ENCODE measurements at regions not wholly inside any gene's neighbourhood (a gene's known extent, or its start where the extent isn't known, plus 50 kb on each side); places are given as distances from the start of the nearest gene placed in this dataset.
A peak's percentile ranks its signal among the peaks of the same experiment; 100 is the strongest.

- WGBS (ENCODE audit: insufficient coverage, low coverage, missing lambda C conversion rate), result 7% methylated on average over 10 of the region's 10 CpGs
- no peaks in the 10 kb centered on the region for H3K4me1 ChIP-seq (replicated peaks in 1 of 2; ENCODE audit: control insufficient read depth in 2 of 2, insufficient read depth in 2 of 2, low read length in 2 of 2)
- H3K9me3 ChIP-seq (replicated peaks; ENCODE audit: control insufficient read depth, insufficient read depth, low read depth, low read length), result no peaks in the 10 kb centered on the region
- ChIA-PET CTCF (ENCODE audit: low intra/inter-chr PET ratio) (no interaction called here), POLR2A (no interaction called here)
- H3K36me3 ChIP-seq (ENCODE audit: control insufficient read depth, insufficient read depth, low read length), result no peaks in the 10 kb centered on the region
- no peak overlapping the region; the same call in 1 of the 2 replicates for H3K4me2 ChIP-seq (ENCODE audit: insufficient read depth, low read length)
- no peaks in the 10 kb centered on the region for H4K20me1 ChIP-seq (replicated peaks; ENCODE audit: control insufficient read depth, insufficient read depth, low read length)
- no peak for FAIRE-seq
- peak overlapping the region; percentile 54 for H2AFZ ChIP-seq (ENCODE audit: low read depth, low read length)
- no peaks in the 10 kb centered on the region for H3K27me3 ChIP-seq (ENCODE audit: control insufficient read depth in 2 of 2, insufficient read depth in 2 of 2, low read length in 2 of 2)
- intact Hi-C loops (cut with micrococcal nuclease), result no loop called here
- H3K9ac ChIP-seq (ENCODE audit: insufficient read depth in 1 of 2, low read depth in 2 of 2, low read length in 2 of 2), result 0 out of 4 replicates have a peak overlapping the region, but pooled peaks of 1 of the 2 experiments have one; percentile 53
- no peak overlapping the region for H3K4me3 ChIP-seq
- H3K9me1 ChIP-seq (ENCODE audit: control insufficient read depth, insufficient read depth, low read length), result no peaks in the 10 kb centered on the region
- peak in 1 of 4 experiments; percentile 5 for DNase-seq (ENCODE audit: extremely low read depth in 1 of 4, low spot score in 3 of 4)
- BruUV-seq (replicated peaks), result no TSS peak
- in situ Hi-C loops (cut with MboI), result no loop called here
- TF ChIP-seq DACH1 (IDR thresholded peaks at IDR 0.05; ENCODE audit: partially characterized antibody) (no peak), ZFP36 (IDR thresholded peaks at IDR 0.05; ENCODE audit: low read depth, low read length, partially characterized antibody) (no peak), CBX5 (IDR thresholded peaks at IDR 0.05; ENCODE audit: borderline replicate concordance, low read depth) (no peak), ZNF644 (tag; IDR thresholded peaks at IDR 0.05; ENCODE audit: low read depth) (no peak), RBBP5 (IDR thresholded peaks at IDR 0.05; ENCODE audit: borderline replicate concordance, insufficient read depth, low read length, poor library complexity, severe bottlenecking) (no peak), TAF9B (IDR thresholded peaks at IDR 0.05; ENCODE audit: partially characterized antibody) (no peak), PML (IDR thresholded peaks at IDR 0.05; ENCODE audit: low read length) (no peak), ETV6 (IDR thresholded peaks at IDR 0.05; ENCODE audit: borderline replicate concordance in 1 of 2, low read depth in 2 of 2, low read length in 1 of 2) (no peak), ETV6 (CRISPR knock-in tag; IDR thresholded peaks at IDR 0.05; ENCODE audit: borderline replicate concordance) (no peak), TAF7 (tag; IDR thresholded peaks at IDR 0.05) (no peak)
- H3K79me2 ChIP-seq (ENCODE audit: control insufficient read depth, insufficient read depth, low read length), result no peaks in the 10 kb centered on the region
- no peak overlapping the region for H3K27ac ChIP-seq (ENCODE audit: extremely low read depth, low read depth, low read length)
- ATAC-seq, result peak; percentile 55
Observed at GRCh38 chr7:91767820-91768219, 112.7 kb downstream of the MTERF1 start.
